SKM-1 treated with dmso at 0.1 percent for 144 hours (cell line): ENCODE measurements at regions not wholly inside any gene's neighbourhood (a gene's known extent, or its start where the extent isn't known, plus 50 kb on each side); places are given as distances from the start of the nearest gene placed in this dataset.

ENCODE experiments used
- DNase-seq: peaks from one replicate; lab custom pipeline; 2025; ENCODE audit not compliant: unreplicated experiment; lab: John Stamatoyannopoulos, UW

DNA sequence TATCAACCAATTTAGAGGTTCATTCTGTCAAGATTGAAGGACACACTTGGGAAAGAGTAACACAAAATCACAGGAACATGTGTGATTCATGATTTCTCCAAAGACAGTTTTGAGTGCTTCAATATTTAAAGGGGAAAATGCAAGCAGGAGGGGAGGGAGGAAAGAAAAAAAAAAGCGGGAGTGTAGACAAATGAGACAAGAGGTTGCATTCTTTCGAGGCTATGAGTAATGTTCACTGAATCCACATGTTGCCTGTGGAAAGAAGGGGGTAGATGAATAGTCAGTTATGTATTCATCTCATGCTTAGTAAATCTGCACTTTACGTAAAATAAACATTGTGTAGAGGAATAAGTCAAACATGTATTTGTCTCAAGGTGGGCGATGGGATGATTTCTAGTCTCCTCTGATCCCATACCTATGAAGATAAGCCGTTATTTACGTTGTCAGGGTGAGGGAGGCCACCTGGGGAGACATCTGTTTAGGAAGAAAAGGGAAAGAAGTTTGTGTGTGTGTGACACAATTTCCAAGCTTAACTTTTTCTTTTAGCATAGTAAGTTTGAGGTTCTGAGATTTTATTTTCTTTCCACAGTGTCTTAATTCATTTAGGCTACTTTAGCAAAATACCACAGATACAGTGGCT lies 211.0 kb upstream of the ZC3H15 start:
- DNase-seq: no peak

DNA sequence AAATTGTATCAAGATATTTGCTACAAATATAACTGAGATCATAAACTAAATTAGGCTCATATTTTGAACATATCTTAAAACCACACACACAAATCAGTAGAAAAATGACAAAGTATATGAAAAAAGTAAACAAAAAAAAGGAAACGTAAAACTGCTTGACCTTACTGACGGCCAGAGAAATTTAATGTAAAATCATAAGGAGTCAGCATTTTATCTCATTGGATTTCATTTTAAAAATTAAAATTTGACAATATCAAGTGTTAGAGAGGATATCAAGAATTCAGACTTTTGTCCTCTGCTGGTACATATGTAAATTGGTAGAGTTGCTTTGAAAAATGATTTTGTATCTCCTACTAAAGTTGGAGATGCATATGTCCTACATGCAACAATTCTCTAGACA lies 209.2 kb upstream of the ZC3H15 start:
- DNase-seq: no peak

DNA sequence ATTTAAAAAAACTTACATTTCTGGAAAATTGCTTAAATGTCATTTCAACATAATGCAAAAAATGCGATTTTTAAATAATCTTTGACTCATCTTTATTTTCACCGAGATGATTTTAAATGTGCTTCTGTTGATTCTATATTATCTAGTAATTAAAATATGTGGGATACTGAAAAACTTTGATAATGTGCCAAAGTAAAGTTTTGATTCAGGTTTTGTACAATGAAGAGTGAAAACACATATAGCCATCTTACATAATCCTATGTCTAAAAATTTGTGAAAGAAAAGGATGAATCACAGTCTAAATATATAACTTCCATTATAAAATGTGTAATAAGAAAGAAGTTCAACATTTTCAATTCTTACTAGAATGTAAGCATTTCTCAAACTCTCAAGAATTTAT lies 204.3 kb upstream of the ZC3H15 start:
- no peak for DNase-seq

DNA sequence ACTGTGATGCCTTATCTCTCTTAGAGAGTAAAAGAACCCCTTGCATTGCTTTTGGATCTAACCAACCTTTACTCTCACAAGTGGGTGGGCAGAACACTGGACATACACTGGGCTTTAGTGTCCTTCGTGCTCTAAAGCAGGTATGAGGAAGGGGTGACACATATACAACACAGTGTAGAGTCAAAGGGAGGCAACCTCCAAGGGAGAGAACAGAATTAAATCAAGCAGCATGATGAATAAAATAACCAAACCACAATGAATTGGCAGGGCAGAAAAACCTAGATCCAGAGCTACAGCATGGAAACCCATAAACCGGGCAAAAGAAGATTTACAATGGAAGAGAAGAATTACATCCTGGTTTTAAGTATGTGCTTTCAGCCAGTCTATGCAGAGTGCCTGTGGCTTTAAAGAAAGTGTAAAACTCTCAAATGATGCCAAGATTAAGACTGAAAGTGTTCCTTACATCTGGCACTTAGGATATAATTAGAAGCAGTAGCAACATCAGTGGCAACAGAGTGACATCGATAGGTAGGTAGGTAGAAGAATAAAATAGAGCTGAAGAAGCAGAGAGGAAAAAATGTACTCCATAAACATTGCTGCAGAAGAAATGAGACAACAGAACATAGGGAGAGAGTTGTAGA lies 191.7 kb upstream of the ZC3H15 start:
- DNase-seq: no peak

DNA sequence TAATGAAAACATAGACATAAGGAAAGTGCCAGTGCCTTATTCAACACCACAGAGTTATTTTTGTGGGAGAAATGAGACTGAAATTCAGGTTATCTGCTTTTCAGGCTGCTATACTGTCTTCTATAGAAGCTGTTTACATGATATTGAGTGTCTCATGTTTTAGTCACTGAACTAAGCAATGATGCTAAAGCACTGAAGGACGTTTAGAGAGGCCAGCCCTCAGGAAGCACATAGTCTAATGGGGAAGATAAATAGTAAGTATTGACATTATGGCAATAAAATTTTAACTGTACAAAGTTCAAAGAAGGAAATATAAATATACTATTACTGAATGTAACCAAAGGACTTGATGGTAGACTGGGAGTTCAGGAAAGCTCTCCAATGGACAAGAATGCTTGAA lies 186.4 kb upstream of the ZC3H15 start:
- DNase-seq: no peak

DNA sequence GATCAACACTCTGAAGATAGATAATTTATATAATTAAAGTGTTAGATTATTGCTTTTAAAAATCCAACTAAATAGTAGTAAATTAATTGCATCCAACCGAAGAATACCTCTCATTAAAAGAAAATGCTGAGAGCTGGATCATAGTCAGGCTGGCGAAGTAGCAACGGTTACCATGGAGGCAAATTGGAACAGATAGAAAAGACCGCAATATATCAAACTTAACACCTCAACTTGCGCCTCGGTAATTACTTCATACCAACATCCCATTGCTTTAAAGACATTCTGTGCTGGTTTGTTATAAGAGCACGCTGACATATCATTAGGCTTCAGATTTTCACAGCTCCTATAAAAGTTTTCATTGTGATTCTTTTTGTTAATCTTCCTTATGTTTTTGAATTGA lies 183.8 kb upstream of the ZC3H15 start:
- DNase-seq: no peak

DNA sequence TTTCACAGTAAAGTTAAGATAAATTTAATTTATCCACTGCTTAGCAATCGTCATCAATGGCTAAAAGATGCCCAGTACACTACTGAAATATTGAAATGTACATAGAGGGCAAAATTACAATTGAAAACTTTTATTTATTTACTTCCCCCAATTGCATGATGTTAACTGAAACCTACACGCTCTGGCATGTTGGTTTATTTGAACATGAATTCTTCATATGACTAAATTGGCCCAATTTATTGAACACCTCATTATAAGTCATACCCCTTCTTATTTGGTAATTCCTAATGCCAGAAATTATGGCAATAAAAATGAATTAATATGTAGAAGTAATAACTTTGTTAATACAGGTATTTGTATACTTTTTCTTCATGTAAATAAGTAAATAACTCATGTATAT lies 183.0 kb upstream of the ZC3H15 start:
- no peak for DNase-seq

DNA sequence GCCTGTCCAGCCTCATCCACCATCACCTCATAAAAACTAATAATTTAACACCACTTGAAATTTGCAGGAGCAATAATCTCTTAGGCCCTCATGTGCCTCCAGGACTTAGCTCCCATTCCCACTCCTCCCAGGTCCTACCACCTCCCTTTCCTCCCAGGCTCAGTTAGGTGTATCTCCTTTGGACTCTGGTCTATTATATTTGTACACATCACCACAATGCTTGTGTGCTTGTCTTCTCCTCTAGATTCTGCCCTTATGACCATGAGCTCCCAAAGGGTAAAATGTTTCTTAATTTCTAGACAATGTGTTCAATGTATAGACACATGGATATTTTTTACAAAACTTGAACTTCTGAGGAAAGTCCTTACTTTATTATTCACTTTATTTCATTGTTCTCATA lies 182.0 kb upstream of the ZC3H15 start:
- no peak for DNase-seq

DNA sequence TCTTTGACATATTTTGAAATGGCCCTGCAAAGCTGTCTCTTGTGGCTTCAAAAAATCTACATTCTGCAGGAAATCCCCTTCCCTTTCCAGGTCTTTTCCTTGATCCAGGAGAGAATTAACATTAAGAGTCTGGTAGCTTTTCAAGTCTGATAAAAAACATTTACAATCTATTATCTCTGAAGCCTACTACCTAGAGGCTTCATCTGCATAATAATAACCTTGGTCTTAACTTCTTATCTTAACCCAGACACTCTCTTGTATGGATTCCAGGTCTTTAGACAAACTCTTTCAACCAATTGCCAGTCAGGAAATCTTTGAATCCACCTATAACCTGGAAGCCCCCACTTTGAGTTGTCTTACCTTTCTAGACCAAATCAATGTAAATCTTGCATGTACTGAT lies 179.3 kb upstream of the ZC3H15 start:
- no peak for DNase-seq

DNA sequence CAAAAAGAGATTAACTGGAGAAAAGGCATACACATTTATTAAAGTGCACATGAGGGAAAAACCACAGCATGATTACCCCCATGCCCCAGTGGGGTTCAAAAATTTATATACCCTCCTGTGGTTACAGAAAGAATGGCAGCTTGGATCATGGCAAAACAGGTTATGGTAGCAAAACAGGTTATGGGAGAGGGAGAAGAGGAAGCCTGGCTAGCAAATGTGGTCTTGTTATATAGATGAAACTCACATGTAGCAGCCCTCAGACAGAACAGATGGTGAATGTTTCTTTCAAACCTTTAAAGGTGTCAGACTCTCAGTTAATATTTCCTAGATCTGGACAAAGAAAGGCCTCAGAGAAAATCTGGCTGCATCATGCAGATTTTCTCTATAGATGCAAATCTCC lies 178.2 kb upstream of the ZC3H15 start:
- DNase-seq: no peak

DNA sequence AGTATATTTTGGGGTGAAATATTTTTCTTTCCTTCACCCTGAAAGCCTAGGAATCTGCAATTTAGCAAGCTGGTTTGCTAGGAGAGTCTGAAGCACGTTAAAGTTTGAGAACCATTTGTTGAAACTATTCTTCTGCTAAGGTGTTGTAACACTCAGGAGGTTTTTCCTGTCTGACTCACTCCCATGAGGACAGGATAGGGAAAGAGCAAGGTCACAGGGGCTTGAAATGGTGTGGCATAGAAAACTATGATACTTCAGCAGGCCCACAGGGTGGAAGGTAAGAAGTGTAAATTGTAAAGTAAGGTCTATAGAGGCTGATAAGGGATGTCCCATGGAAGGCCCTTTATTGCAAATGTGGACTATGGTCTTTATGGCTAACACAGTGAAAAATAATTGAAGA lies 177.7 kb upstream of the ZC3H15 start:
- no peak for DNase-seq

DNA sequence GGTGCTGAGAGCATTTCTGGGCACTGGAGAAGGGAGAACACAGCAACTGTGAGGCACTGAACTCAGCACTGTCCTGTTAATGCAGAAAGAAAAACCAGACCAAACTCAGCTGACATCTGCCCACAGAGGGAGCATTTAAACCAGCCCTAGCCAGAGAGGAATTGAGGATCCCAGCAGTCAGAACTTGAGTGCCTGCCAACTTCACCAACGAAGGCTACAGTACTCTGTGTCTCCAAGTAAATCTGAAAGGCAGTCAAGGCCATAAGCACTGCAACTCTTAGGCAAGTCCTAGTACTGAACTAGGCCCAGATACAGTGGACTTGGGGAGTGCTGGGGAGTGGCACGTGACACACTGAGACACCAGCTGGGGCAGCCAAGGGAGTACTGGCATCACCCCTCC lies 176.2 kb upstream of the ZC3H15 start:
- no peak for DNase-seq

DNA sequence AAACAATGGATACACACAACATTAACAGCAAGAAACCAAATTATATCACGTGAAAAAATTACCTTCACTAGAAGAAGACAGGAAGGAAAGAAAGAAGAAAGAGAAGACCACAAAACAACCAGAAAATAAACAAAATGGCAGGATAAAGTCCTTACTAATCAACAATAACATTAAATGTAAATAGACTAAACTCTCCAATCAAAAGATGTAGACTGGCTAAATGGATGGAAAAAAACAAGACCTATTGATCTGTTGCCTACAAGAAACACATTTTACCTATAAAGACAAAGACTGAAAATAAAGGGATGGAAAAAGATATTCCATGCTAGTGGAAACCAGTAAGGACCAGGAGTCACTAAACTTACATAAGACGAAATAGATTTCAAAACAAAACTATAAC lies 167.0 kb upstream of the ZC3H15 start:
- no peak for DNase-seq

DNA sequence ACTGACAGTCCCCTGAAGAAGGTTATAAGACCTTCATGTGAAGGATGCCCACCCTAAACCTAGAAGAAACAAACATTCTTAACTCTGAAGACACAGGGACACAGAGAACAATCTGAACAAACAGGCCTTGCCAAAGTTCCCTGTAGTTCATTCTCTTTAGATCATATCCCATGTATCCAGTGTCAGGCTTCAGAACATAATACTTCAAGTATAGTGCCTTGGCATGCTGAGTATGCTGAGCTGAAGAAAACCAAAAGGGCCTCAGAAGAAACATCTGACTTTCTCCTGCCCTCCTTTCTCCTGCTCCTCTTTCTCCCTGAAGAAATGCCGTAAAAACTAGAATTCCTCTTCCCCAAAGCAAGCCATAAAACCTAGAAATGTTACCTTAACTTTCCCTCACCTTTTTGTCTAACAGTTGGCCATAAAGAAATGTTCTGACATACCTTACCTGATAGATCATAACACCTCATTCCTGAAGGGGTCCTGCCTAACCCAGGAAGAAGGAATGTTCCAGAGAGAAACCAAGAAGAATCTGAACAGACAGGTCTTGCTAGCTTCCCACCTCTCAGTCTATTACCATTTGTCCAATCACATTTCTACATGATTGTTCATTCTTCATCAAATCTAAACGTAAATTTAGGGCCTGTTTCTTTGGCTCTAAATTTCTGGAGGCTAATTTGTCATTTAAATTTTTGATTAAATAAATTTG lies 160.1 kb upstream of the ZC3H15 start:
- DNase-seq: no peak

DNA sequence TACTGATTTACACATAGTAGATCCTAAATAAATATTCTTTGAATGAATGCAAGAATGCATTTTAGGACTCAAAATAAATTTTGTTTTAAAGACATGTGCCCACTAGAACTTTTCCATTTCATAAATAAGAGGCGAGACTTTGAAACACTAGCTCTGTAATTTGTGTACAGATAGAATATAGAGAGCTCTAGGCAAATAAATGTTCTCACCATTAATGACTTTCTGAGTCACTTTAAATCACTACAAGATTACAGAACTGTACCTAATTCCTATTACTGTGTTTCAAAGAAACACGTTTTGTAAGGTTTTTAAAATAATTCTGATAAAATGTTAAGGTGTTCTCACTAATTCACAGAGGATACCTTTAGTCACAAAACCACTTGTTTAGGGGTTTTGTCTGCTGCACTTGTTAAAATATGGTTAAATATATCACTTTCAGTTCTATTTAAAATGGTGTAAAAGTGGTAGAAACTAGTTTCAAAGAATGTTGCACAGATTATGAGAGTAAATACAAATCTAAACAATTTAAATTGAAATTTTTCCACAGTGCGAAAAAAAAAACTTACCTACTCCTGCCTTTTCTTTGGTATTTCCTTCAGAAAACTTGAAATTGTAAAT lies 158.7 kb upstream of the ZC3H15 start:
- DNase-seq: no peak

DNA sequence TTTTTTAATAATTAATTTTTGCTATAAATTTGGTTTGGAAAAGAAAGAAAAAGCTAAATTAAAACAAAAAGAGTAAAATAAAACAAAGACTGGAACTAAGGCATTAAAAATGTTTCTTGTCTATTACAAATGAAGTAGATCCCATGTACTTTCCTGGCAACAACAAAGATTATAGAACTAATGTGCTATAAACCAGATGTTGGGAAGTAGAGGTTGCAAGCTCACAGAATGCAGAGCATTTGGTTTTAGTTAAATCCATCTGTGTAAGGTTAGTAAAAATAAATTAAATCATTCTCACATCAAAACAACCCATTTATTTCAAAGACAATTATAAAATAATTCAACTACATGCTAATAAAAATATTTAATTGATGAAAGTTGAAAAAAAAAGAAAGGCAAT lies 157.2 kb upstream of the ZC3H15 start:
- DNase-seq: no peak

DNA sequence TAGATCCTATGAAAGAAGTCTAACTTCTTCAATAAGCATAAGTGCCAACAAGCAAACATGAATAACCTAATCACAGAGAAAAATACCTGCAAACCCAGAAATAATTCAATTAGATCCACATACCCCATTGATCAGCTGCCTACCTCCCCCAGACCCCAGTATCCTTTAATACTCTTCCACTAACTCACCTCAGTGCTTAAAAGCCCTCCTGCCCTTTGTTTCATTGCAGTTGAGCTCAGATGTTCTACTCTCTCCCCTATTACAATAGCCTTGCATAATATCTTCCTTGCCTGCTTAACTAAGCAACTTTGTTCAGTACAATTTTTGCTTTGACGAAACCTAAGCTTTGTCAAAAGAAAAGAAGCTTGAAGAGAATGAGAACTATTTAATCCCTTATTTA lies 156.0 kb upstream of the ZC3H15 start:
- no peak for DNase-seq

DNA sequence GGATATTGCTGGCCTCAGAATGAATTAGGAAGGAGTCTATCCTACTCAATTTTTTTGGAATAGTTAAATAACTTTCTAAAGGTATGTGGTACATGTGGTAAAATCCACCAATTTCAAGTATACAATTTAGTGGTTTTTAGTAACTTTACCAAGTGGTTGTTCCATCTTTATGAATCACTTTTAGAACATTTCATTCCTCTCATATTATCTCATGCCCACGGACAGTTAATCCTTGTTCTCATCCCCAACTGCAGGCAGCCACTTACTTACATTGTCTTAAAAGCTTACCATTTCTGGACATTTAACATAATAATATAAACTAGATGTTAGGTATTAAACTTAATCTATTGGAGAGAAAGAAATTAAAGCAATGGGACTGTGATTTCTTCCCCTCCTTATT lies 146.3 kb upstream of the ZC3H15 start:
- no peak for DNase-seq

DNA sequence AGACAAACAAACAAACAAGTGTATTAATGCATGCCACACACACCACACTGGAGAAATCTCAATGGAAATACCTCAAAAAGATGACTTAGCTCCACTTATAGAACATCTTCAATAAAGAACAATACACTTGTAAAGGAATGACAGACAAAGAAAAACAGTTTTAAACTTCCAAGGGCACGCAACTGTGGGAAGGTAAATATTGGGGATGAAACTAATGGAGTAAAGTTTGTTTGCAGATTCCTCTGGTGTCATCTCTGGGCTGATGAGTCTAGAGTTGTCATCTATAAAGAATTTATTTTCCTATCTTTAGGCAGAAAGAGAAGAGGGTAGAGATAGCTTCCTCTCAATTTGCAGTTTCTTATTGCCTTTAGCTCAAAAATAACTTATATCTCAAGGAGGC lies 144.0 kb upstream of the ZC3H15 start:
- DNase-seq: no peak

DNA sequence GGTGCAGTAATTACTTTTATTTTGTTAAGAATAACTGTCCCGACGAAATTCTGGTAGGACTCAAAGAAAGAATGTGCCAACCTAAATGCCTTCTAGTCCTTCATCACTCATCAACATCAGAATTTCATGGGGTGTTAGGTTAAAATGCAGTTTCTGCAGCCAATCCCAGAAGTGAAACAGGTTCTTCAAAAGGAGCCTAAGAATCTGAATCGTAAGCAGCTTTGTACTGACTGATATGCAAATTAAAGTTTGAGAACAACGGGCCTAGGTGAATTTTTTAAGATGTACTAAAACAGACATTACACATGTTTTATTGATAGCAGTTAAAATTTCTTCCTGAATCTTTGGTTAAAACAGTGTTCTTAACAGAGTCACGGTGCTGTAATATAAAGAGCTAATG lies 140.3 kb upstream of the ZC3H15 start:
- DNase-seq: no peak

DNA sequence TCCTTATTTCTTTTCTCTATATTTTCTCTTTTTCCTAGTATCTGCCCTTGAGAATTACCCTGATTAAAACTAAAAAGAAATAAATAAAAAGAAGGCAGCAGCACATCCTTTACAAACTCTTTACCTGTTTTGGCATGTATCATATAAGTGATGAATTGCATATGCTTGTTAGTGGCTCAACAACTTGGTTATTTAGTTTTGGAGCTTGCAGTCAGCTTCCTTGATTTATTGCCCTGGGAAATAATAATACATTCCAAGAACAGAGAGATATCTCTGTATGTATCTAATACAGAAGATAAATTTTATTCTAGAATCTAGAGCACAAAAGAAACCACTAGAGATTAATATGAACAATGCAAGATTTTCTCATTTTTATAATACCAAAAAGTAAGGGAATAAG lies 139.8 kb upstream of the ZC3H15 start:
- no peak for DNase-seq

DNA sequence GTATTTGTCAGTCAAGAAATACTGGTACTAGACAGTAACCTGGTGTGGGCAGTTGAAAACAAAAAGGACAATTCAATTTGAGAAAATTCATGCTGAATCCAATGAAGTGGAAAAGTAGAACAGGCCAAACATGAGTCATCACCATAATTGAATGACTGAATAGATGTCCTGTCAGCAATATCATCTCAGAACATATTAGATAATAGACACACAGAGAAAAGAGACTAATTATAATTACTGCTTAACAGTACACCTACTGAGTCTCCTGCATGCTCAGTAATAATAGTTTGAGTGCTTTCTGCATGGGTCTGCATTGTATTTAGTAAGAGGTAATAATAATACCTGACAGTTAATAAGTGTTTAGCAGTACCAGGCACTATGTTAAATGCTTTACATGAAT lies 138.6 kb upstream of the ZC3H15 start:
- no peak for DNase-seq
